HFFc6 (cell line): ENCODE measurements at regions not wholly inside any gene's neighbourhood (a gene's known extent, or its start where the extent isn't known, plus 50 kb on each side); places are given as distances from the start of the nearest gene placed in this dataset.

Experiments used
- DNase-seq: peaks from one replicate; pipeline ENCODE4 v3.0.0-alpha.2; 2018
- H3K27ac Mint-ChIP-seq: 2 replicates; pipeline ENCODE4 v1.8.0; 2020; ENCODE audit warnings: mild to moderate bottlenecking, mixed read lengths
- H3K27me3 Mint-ChIP-seq: 2 replicates; pipeline ENCODE4 v1.8.0; 2021; ENCODE audit warnings: mild to moderate bottlenecking, moderate library complexity, mixed read lengths; ENCODE audit not compliant: insufficient read depth
- H3K36me3 Mint-ChIP-seq: 2 replicates; pipeline ENCODE4 v1.8.0; 2021; ENCODE audit warnings: low read depth, mixed read lengths
- H3K4me1 Mint-ChIP-seq: 2 replicates; pipeline ENCODE4 v1.8.0; 2020; ENCODE audit warnings: low read depth, mixed read lengths
- H3K4me3 Mint-ChIP-seq: 2 replicates; pipeline ENCODE4 v1.8.0; 2020; ENCODE audit warnings: mild to moderate bottlenecking, moderate library complexity, mixed read lengths
- H3K9me3 Mint-ChIP-seq: 2 replicates; pipeline ENCODE4 v1.8.0; 2020; ENCODE audit warnings: mild to moderate bottlenecking, mixed read lengths
- TF ChIP-seq, protein P1 (sequence below): fragments of 200-600 bp; sonication (generic); IDR thresholded peaks from 2 replicates; pipeline ENCODE4 v1.5.0; 2021; ENCODE audit warnings: antibody characterized with exemption, mild to moderate bottlenecking

- no peaks in the 10 kb centered on the region for H3K9me3 Mint-ChIP-seq
- peaks cover 8% of the 10 kb centered on the region; the same call in 1 of the 2 replicates for H3K4me1 Mint-ChIP-seq
- DNase-seq, result no peak
- H3K4me3 Mint-ChIP-seq, result no peak overlapping the region
- peaks cover 4% of the 10 kb centered on the region for H3K27me3 Mint-ChIP-seq
- H3K27ac Mint-ChIP-seq, result no peak overlapping the region
- no peaks in the 10 kb centered on the region for H3K36me3 Mint-ChIP-seq
- TF ChIP-seq, protein P1, sequence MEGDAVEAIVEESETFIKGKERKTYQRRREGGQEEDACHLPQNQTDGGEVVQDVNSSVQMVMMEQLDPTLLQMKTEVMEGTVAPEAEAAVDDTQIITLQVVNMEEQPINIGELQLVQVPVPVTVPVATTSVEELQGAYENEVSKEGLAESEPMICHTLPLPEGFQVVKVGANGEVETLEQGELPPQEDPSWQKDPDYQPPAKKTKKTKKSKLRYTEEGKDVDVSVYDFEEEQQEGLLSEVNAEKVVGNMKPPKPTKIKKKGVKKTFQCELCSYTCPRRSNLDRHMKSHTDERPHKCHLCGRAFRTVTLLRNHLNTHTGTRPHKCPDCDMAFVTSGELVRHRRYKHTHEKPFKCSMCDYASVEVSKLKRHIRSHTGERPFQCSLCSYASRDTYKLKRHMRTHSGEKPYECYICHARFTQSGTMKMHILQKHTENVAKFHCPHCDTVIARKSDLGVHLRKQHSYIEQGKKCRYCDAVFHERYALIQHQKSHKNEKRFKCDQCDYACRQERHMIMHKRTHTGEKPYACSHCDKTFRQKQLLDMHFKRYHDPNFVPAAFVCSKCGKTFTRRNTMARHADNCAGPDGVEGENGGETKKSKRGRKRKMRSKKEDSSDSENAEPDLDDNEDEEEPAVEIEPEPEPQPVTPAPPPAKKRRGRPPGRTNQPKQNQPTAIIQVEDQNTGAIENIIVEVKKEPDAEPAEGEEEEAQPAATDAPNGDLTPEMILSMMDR, result 0 out of 2 replicates have a peak, but pooled peaks have one; percentile 17
Observed at GRCh38 chr21:45354970-45355369, 50.0 kb upstream of the COL18A1 start.
